Heart left ventricle (tissue), 13 donors: ENCODE measurements at regions not wholly inside any gene's neighbourhood (a gene's known extent, or its start where the extent isn't known, plus 50 kb on each side); places are given as distances from the start of the nearest gene placed in this dataset.

Source experiments
- POLR2A ChIP-seq, 2 donors: fragments of 450-650 bp; IDR thresholded peaks; one replicate each; pipeline ENCODE4 v1.6.1; 2017; ENCODE audit warnings: antibody characterized with exemption in 2 of 2, mild to moderate bottlenecking in 2 of 2, moderate library complexity in 2 of 2
- TF ChIP-seq, protein P1 (sequence below), 12 donors: fragments of 200-600 bp; sonication (generic) in 4 of 12; IDR thresholded peaks; one replicate each; pipeline versions ENCODE4 v1.5.0 to v1.8.0; 2018 to 2022; ENCODE audit warnings: antibody characterized with exemption in 12 of 12, mild to moderate bottlenecking in 5 of 12
- donor health status: ischemic (EF 13 %, LVEDD 7.1; RV severe dilation, severe dysfunction).
- donor health status: DM: no; HTN: yes; CAD: no.
- donor health status: DM: no; HTN: no; CAD: no.
- donor health status: ischemic (EF 25% LVEDD 6.9; RV normal size, moderate dysfunction).
- donor health status: ischemic (EF 25% LVEDD 5.7; RV mildly dilated, moderate dysfunction).
- donor health status: ischemic (EF 35%, LVEDD 5.7; RV mildly dilated, moderate dysfunction).
- donor health status: nonischemic (EF 11% LVEDD 7.7; RV severe dilation, severe dysfunction).
- donor health status: DM: yes; HTN: yes; CAD: no.
- donor health status: PGD.
- donor health status: ischemic (EF 29% LVEDD 5.4; RV normal size, mild dysfunction).
- donor health status: nonischemic (EF 23%, LVEDD 6.1; RV moderate dilation, normal function).

DNA sequence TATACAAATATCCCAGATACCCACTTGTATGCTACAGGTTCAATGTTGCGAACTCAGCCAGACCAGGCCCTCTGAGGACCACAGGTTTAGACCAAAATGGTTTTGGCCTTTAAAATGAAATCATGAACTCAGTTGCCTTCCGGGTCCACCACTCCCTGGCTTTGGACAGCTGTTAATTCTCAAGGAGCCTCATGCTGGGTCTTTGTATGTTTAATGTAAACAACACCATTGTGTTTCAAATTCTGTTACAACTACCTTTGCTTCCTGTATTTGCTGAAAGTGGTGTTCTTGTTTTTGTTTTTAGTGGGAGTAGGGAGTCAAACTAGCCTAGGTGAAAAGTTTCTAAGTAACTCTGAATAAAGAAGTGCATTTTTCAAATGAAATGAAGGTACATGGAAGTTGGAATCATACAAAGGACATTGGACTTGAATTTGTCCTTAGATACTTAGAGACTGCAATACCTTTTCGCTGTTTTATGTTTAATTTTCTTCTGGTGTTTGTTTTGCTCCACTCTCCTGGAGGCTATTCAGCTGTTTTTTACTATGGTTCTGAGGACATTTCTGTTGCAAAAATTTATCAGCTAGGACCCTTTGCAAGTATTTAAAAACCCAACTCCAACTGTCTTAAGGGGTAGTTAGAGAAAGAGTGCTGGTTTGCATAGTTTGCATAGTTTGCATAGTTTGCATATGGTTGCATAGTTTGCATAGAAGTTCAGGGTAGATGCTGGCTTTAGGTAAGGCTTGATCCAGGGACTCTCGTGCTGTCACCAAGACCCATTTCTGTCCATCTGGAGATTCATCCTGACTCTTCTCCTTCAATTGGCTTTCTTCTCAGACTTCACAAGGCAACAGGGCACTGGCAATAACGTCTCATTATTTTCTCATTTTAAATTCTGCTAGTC, 70.1 kb downstream of the MID1IP1 start:
- TF ChIP-seq POLR2A (IDR thresholded peaks at IDR 0.05): no peak
- TF ChIP-seq, protein P1, sequence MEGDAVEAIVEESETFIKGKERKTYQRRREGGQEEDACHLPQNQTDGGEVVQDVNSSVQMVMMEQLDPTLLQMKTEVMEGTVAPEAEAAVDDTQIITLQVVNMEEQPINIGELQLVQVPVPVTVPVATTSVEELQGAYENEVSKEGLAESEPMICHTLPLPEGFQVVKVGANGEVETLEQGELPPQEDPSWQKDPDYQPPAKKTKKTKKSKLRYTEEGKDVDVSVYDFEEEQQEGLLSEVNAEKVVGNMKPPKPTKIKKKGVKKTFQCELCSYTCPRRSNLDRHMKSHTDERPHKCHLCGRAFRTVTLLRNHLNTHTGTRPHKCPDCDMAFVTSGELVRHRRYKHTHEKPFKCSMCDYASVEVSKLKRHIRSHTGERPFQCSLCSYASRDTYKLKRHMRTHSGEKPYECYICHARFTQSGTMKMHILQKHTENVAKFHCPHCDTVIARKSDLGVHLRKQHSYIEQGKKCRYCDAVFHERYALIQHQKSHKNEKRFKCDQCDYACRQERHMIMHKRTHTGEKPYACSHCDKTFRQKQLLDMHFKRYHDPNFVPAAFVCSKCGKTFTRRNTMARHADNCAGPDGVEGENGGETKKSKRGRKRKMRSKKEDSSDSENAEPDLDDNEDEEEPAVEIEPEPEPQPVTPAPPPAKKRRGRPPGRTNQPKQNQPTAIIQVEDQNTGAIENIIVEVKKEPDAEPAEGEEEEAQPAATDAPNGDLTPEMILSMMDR (IDR thresholded peaks at IDR 0.05): no peak
